Nephron (organoid): ENCODE measurements at regions not wholly inside any gene's neighbourhood (a gene's known extent, or its start where the extent isn't known, plus 50 kb on each side); places are given as distances from the start of the nearest gene placed in this dataset.

Experiments used
- H3K27ac Mint-ChIP-seq, 3 experiments: 2 replicates each; pipeline ENCODE4 v1.8.0; 2020; ENCODE audit warnings: mixed read lengths in 3 of 3, mild to moderate bottlenecking in 2 of 3, moderate library complexity in 1 of 3
- H3K27me3 Mint-ChIP-seq: 2 replicates; pipeline ENCODE4 v1.8.0; 2021; ENCODE audit warnings: low read depth, mild to moderate bottlenecking, moderate library complexity, mixed read lengths
- H3K36me3 Mint-ChIP-seq: 2 replicates; pipeline ENCODE4 v1.8.0; 2020; ENCODE audit warnings: low read depth, mixed read lengths
- H3K4me1 Mint-ChIP-seq: 2 replicates; pipeline ENCODE4 v1.8.0; 2020; ENCODE audit warnings: mixed read lengths
- H3K4me3 Mint-ChIP-seq, 3 experiments: 2 replicates each; pipeline ENCODE4 v1.8.0; 2020; ENCODE audit warnings: mild to moderate bottlenecking in 3 of 3, mixed read lengths in 3 of 3, moderate library complexity in 2 of 3
- H3K9me3 Mint-ChIP-seq: 2 replicates; pipeline ENCODE4 v1.8.0; 2020; ENCODE audit warnings: mixed read lengths
- CTCF ChIP-seq, 3 experiments: fragments of 200-600 bp; sonication (generic); IDR thresholded peaks; one replicate each; pipeline ENCODE4 v1.5.0; 2021; ENCODE audit warnings: antibody characterized with exemption in 3 of 3; ENCODE audit not compliant: unreplicated experiment in 3 of 3

GRCh38 chr1:60296794-60297193, 223.2 kb upstream of the C1orf87 start:
- no peak for TF ChIP-seq CTCF (IDR thresholded peaks at IDR 0.05; ENCODE audit: unreplicated experiment in 3 of 3)
- Mint-ChIP-seq H3K27ac (no peak overlapping the region), H3K27me3 (peaks cover 9% of the 10 kb centered on the region), H3K4me3 (no peak overlapping the region), H3K9me3 (peaks cover 3% of the 10 kb centered on the region), H3K36me3 (no peaks in the 10 kb centered on the region), H3K4me1 (no peaks in the 10 kb centered on the region)

DNA sequence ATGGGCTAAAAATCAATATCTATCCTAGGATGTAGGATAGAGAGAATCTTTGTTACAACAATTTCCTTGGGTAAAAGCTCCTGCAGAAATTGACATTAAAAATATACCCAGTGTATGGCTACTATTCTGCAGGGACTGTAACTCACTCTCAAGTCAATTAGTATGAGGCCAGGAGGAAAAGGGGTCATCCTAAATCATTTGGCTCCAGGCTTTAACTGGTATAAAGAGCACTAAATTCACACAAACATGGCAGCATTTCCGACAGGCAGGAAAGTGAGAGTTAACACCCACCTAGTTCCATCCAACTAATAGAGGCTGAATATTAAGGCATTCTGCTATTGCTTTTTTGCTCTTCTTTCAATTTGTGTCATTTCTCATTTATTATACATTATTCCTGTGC, 218.6 kb upstream of the C1orf87 start:
- Mint-ChIP-seq H3K36me3 (no peaks in the 10 kb centered on the region), H3K27me3 (peaks cover 4% of the 10 kb centered on the region), H3K27ac (no peak overlapping the region), H3K9me3 (peaks cover 2% of the 10 kb centered on the region), H3K4me3 (no peak overlapping the region), H3K4me1 (no peaks in the 10 kb centered on the region)
- no peak for TF ChIP-seq CTCF (IDR thresholded peaks at IDR 0.05; ENCODE audit: unreplicated experiment in 3 of 3)

GRCh38 chr1:60290393-60290792, 216.8 kb upstream of the C1orf87 start:
- no peak overlapping the region for H3K27ac Mint-ChIP-seq
- peaks cover 4% of the 10 kb centered on the region for H3K27me3 Mint-ChIP-seq
- TF ChIP-seq CTCF (IDR thresholded peaks at IDR 0.05; ENCODE audit: unreplicated experiment in 3 of 3) = no peak
- peaks cover 5% of the 10 kb centered on the region for H3K9me3 Mint-ChIP-seq
- no peaks in the 10 kb centered on the region for H3K4me1 Mint-ChIP-seq
- H3K36me3 Mint-ChIP-seq = no peaks in the 10 kb centered on the region
- H3K4me3 Mint-ChIP-seq = no peak overlapping the region

DNA sequence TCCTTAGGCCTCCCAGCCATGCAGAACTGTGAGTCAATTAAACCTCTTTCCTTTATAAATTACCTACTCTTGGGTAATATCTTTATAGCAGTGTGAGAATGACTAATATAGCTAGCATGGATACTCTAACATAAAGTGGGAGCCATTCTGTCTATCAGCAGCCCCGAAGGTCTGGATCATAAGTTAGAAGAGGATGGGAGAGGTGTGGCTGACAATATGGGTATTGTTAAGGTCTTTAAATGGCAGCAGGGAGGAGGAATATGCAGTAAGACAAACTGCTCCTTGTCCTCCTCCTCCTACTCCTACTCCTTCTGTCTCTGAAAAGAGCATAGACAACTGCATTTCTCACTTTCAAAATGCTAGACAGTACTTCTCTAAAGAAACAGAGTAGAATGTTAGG, 214.0 kb upstream of the C1orf87 start:
- TF ChIP-seq CTCF (IDR thresholded peaks at IDR 0.05; ENCODE audit: unreplicated experiment in 3 of 3) = no peak

GRCh38 chr1:60283690-60284089, 210.1 kb upstream of the C1orf87 start:
- H3K27me3 Mint-ChIP-seq = no peaks in the 10 kb centered on the region
- H3K27ac Mint-ChIP-seq = peak overlapping the region in 2 of 3 experiments; percentile 22 to 52
- H3K36me3 Mint-ChIP-seq = no peaks in the 10 kb centered on the region
- TF ChIP-seq CTCF (IDR thresholded peaks at IDR 0.05; ENCODE audit: unreplicated experiment in 3 of 3) = no peak
- peaks cover 39% of the 10 kb centered on the region for H3K4me1 Mint-ChIP-seq
- H3K4me3 Mint-ChIP-seq = no peak overlapping the region
- H3K9me3 Mint-ChIP-seq = peaks cover 5% of the 10 kb centered on the region

More for the DNA sequence above, 214.0 kb upstream of the C1orf87 start:
- H3K36me3 Mint-ChIP-seq = no peaks in the 10 kb centered on the region
- peaks cover 5% of the 10 kb centered on the region for H3K9me3 Mint-ChIP-seq
- H3K27ac Mint-ChIP-seq = no peak overlapping the region
- H3K4me1 Mint-ChIP-seq = peaks cover 15% of the 10 kb centered on the region
- H3K27me3 Mint-ChIP-seq = no peaks in the 10 kb centered on the region
- no peak overlapping the region for H3K4me3 Mint-ChIP-seq

GRCh38 chr1:60281360-60281932, 207.9 kb upstream of the C1orf87 start:
- H3K9me3 Mint-ChIP-seq = peaks cover 5% of the 10 kb centered on the region
- peak overlapping the region; percentile 18 to 81 (median 58) for H3K27ac Mint-ChIP-seq
- H3K4me1 Mint-ChIP-seq = peaks cover 51% of the 10 kb centered on the region
- TF ChIP-seq CTCF (IDR thresholded peaks at IDR 0.05; ENCODE audit: unreplicated experiment in 3 of 3) = peak; percentile 97 to 99 (median 98)
- no peaks in the 10 kb centered on the region for H3K36me3 Mint-ChIP-seq
- no peaks in the 10 kb centered on the region for H3K27me3 Mint-ChIP-seq
- no peak overlapping the region for H3K4me3 Mint-ChIP-seq
